Caco-2 (cell line): ENCODE measurements at regions not wholly inside any gene's neighbourhood (a gene's known extent, or its start where the extent isn't known, plus 50 kb on each side); places are given as distances from the start of the nearest gene placed in this dataset.
"Not testable (repeated sequence)": the region's sequence is repeated elsewhere in the genome, so short reads cannot be mapped to it uniquely, and the experiment has no call there.

Source experiments
- BruUV-seq: library from RNA; stranded (reverse); fragments of 400-500 nt; replicated peaks from 2 replicates; lab custom pipeline; 2021; lab: Mats Ljungman, UMichigan
- CTCF ChIA-PET: fragments of 300-600 bp; sonication (Branson Sonifier 250); formaldehyde crosslinking; loops from one replicate; lab custom pipeline; 2022; ENCODE audit warnings: antibody characterized with exemption; lab: Charles Lee
- POLR2A ChIA-PET: fragments of 300-600 bp; sonication (Branson Sonifier 250); formaldehyde crosslinking; loops from one replicate; lab custom pipeline; 2022; ENCODE audit warnings: antibody characterized with exemption; lab: Charles Lee
- DNase-seq, 2 experiments: peaks; one replicate each; pipeline versions ENCODE4 v3.0.0 to v3.0.0-alpha.2; 2020 to 2022
- H3K27me3 ChIP-seq: replicated peaks from 2 replicates; pipeline ENCODE4 v1.6.0; 2011; ENCODE audit warnings: low read length; ENCODE audit not compliant: control insufficient read depth, insufficient read depth
- H3K36me3 ChIP-seq: 2 replicates; pipeline ENCODE4 v1.5.1; 2011; ENCODE audit warnings: low read length; ENCODE audit not compliant: control insufficient read depth, insufficient read depth
- H3K4me1 ChIP-seq: fragments of 250-450 bp; sonication (Bioruptor Pico); 2 replicates; pipeline ENCODE4 v1.5.1; 2020; ENCODE audit warnings: mild to moderate bottlenecking
- H3K4me3 ChIP-seq: 2 replicates; pipeline ENCODE4 v1.5.1; 2011; ENCODE audit warnings: low read depth, mild to moderate bottlenecking, control low read depth, low read length
- H3K9me3 ChIP-seq: fragments of 250-450 bp; sonication (Bioruptor Pico); 2 replicates; pipeline ENCODE4 v1.5.1; 2020; ENCODE audit warnings: mild to moderate bottlenecking, moderate library complexity
- H3K27ac Mint-ChIP-seq: one replicate; pipeline ENCODE4 v1.8.0; 2022; ENCODE audit warnings: mixed read lengths; ENCODE audit not compliant: unreplicated experiment
- H3K27me3 Mint-ChIP-seq: one replicate; pipeline ENCODE4 v1.8.0; 2022; ENCODE audit warnings: mixed read lengths; ENCODE audit not compliant: insufficient read depth, unreplicated experiment
- H3K36me3 Mint-ChIP-seq: one replicate; pipeline ENCODE4 v1.8.0; 2022; ENCODE audit warnings: mild to moderate bottlenecking, mixed read lengths; ENCODE audit not compliant: insufficient read depth, unreplicated experiment
- H3K4me1 Mint-ChIP-seq: one replicate; pipeline ENCODE4 v1.8.0; 2022; ENCODE audit warnings: low read depth, mixed read lengths; ENCODE audit not compliant: unreplicated experiment
- H3K4me3 Mint-ChIP-seq: one replicate; pipeline ENCODE4 v1.8.0; 2022; ENCODE audit warnings: mild to moderate bottlenecking, moderate library complexity, mixed read lengths; ENCODE audit not compliant: unreplicated experiment
- H3K9me3 Mint-ChIP-seq: one replicate; pipeline ENCODE4 v1.8.0; 2022; ENCODE audit warnings: mixed read lengths; ENCODE audit not compliant: unreplicated experiment
- intact Hi-C: fragments of 100-400 bp; cut with micrococcal nuclease; formaldehyde crosslinking; loops from one replicate; pipeline ENCODE4 v1.10.0; 2022; ENCODE audit not compliant: unreplicated experiment
- TF ChIP-seq, protein P1 (sequence below), 2 experiments: fragments of 200-600 bp in 1 of 2; IDR thresholded peaks; 1 replicate in 1 of 2; 2 replicates in 1 of 2; pipeline versions ENCODE4 v1.5.1 to v1.8.0; 2011 to 2022; ENCODE audit warnings: antibody characterized with exemption in 1 of 2, control low read depth in 1 of 2, inconsistent platforms in 1 of 2, low read depth in 1 of 2, low read length in 1 of 2, mild to moderate bottlenecking in 1 of 2, moderate library complexity in 1 of 2; ENCODE audit not compliant: insufficient read depth in 1 of 2, severe bottlenecking in 1 of 2, unreplicated experiment in 1 of 2

DNA sequence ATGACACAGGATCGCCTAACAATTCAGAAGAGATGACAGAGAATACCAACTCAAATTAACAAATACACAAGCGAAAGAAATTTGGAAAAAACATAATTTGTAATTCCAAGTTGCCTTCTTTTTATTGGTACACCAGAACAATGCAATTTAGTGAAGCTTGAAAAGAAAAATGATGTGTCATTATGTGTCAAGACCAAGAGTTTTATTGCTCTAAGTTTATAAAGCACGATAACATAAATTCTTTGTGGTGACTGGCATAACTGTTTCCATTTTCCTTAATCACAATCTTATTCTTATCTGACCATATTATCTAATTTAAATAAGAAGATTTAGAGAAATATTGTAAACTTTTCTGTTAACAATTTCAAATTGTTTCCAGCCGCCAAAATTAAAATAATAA, 273.2 kb upstream of the TECRL start:
- H3K36me3 Mint-ChIP-seq: no peaks in the 10 kb centered on the region
- H3K27me3 ChIP-seq: no peaks in the 10 kb centered on the region
- no peaks in the 10 kb centered on the region for H3K9me3 ChIP-seq
- intact Hi-C loops: no loop called here
- no peak for DNase-seq
- peaks cover under 1% of the 10 kb centered on the region for H3K9me3 Mint-ChIP-seq
- ChIA-PET POLR2A (no interaction called here), CTCF (no interaction called here)
- H3K36me3 ChIP-seq: no peaks in the 10 kb centered on the region
- H3K4me1 ChIP-seq: no peaks in the 10 kb centered on the region
- TF ChIP-seq, protein P1, sequence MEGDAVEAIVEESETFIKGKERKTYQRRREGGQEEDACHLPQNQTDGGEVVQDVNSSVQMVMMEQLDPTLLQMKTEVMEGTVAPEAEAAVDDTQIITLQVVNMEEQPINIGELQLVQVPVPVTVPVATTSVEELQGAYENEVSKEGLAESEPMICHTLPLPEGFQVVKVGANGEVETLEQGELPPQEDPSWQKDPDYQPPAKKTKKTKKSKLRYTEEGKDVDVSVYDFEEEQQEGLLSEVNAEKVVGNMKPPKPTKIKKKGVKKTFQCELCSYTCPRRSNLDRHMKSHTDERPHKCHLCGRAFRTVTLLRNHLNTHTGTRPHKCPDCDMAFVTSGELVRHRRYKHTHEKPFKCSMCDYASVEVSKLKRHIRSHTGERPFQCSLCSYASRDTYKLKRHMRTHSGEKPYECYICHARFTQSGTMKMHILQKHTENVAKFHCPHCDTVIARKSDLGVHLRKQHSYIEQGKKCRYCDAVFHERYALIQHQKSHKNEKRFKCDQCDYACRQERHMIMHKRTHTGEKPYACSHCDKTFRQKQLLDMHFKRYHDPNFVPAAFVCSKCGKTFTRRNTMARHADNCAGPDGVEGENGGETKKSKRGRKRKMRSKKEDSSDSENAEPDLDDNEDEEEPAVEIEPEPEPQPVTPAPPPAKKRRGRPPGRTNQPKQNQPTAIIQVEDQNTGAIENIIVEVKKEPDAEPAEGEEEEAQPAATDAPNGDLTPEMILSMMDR (IDR thresholded peaks at IDR 0.05; ENCODE audit: insufficient read depth in 1 of 2, low read depth in 1 of 2, low read length in 1 of 2, severe bottlenecking in 1 of 2, unreplicated experiment in 1 of 2): no peak
- H3K27ac Mint-ChIP-seq: no peak overlapping the region
- H3K4me3 Mint-ChIP-seq: no peak overlapping the region
- H3K4me1 Mint-ChIP-seq: no peaks in the 10 kb centered on the region
- no peak overlapping the region for H3K4me3 ChIP-seq
- no peaks in the 10 kb centered on the region for H3K27me3 Mint-ChIP-seq
- BruUV-seq: no TSS peak

DNA sequence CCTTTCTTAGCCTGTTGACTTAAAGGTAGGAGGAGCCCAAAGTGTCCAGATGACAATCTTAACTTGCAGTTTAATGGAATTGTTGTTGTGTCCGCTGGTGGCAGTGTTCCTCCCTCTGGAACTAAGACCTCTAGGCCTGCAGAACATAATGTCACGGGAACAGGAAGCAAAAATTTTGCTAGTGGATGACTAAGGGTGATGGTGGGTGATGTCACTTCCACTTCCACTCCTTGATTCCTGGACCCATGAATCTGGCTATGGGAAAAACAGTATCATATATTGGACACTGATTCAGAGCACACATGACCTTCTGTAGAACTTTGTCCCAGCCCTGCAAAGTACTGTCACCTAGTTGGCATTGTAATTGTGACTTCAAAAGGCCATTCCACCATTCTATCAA, 263.9 kb upstream of the TECRL start:
- POLR2A ChIA-PET: not testable (repeated sequence)

DNA sequence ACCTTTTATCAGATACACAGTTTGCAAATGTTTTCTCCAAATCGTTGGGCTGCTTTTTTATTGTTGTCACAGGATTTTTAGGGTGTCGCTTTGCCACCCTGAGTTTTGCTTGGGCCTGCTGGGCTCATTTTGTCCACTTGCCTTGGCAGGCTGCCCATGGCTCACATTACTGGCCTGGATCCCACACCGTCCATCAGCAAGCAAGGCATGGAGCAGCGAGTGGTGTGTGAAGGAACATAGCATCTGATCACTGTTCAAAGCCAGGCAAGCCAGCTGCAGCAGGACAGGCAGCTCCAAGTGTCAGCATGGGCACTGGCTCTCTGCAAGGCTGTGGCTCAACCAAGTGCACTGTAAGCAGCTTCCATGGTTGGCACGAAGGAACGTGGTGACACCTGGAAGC, 261.4 kb upstream of the TECRL start:
- peaks cover 4% of the 10 kb centered on the region for H3K9me3 Mint-ChIP-seq
- POLR2A ChIA-PET: no interaction called here
- BruUV-seq: no TSS peak

More for the DNA sequence above, 263.9 kb upstream of the TECRL start:
- H3K36me3 Mint-ChIP-seq, H3K27me3 Mint-ChIP-seq, H3K4me1 ChIP-seq, intact Hi-C loops, H3K36me3 ChIP-seq, DNase-seq, H3K9me3 ChIP-seq, H3K4me3 ChIP-seq, BruUV-seq, CTCF ChIA-PET, H3K27me3 ChIP-seq, H3K4me3 Mint-ChIP-seq, H3K27ac Mint-ChIP-seq, H3K4me1 Mint-ChIP-seq: not testable (repeated sequence)
- H3K9me3 Mint-ChIP-seq: peaks cover 12% of the 10 kb centered on the region

More for the DNA sequence above, 261.4 kb upstream of the TECRL start:
- no peak overlapping the region for H3K4me3 Mint-ChIP-seq
- Histone ChIP-seq H3K36me3 (no peaks in the 10 kb centered on the region), H3K4me3 (no peak overlapping the region), H3K27me3 (no peaks in the 10 kb centered on the region), H3K4me1 (no peaks in the 10 kb centered on the region), H3K9me3 (no peaks in the 10 kb centered on the region)
- H3K4me1 Mint-ChIP-seq: no peaks in the 10 kb centered on the region
- intact Hi-C loops: no loop called here
- H3K27me3 Mint-ChIP-seq: no peaks in the 10 kb centered on the region
- no peaks in the 10 kb centered on the region for H3K36me3 Mint-ChIP-seq
- DNase-seq: no peak
- TF ChIP-seq, protein P1 (IDR thresholded peaks at IDR 0.05; ENCODE audit: insufficient read depth in 1 of 2, low read depth in 1 of 2, low read length in 1 of 2, severe bottlenecking in 1 of 2, unreplicated experiment in 1 of 2): no peak
- H3K27ac Mint-ChIP-seq: no peak overlapping the region
- CTCF ChIA-PET: no interaction called here
